ENCODE measurements at regions not wholly inside any gene's neighbourhood (a gene's known extent, or its start where the extent isn't known, plus 50 kb on each side); places are given as distances from the start of the nearest gene placed in this dataset.

DNA sequence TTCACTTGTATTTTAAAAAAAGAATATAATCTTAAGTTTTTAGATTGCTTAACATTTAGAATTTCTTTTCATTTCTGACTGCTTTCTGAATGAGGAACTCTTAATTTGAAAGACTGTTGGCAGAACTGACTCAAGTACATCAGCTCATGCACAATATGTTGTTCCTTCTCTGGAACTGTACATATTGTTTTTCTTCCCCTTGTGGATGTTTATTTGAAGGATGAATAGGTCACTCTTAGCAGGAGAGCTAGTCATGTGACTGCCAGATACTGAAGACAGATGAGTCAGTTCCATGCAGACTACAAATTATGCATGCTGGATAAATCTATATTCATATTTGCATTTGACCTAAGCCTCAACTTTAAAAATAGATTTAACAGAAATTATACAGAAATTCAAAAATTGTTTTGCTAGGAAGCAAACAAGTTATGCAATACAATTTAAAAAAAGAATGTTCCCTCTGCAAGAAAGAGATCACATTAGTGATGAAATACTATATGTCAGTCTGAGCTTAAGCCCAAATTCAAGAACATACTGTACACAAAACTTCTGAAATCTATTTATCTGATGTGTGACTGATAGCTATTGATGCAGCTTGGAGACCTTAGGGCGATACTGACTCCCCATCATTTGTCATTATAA lies 1274.9 kb upstream of the GJE1 start:
- TF ChIP-seq, protein P1, sequence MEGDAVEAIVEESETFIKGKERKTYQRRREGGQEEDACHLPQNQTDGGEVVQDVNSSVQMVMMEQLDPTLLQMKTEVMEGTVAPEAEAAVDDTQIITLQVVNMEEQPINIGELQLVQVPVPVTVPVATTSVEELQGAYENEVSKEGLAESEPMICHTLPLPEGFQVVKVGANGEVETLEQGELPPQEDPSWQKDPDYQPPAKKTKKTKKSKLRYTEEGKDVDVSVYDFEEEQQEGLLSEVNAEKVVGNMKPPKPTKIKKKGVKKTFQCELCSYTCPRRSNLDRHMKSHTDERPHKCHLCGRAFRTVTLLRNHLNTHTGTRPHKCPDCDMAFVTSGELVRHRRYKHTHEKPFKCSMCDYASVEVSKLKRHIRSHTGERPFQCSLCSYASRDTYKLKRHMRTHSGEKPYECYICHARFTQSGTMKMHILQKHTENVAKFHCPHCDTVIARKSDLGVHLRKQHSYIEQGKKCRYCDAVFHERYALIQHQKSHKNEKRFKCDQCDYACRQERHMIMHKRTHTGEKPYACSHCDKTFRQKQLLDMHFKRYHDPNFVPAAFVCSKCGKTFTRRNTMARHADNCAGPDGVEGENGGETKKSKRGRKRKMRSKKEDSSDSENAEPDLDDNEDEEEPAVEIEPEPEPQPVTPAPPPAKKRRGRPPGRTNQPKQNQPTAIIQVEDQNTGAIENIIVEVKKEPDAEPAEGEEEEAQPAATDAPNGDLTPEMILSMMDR (IDR thresholded peaks at IDR 0.05) = peak in 1 of 4 experiments; percentile 10
- TF ChIP-seq POLR2A (IDR thresholded peaks at IDR 0.05) = no peak
- TF ChIP-seq POLR2AphosphoS5 (IDR thresholded peaks at IDR 0.05) = peak; percentile 89
